Omental fat pad (tissue), 3 donors: ENCODE measurements at regions not wholly inside any gene's neighbourhood (a gene's known extent, or its start where the extent isn't known, plus 50 kb on each side); places are given as distances from the start of the nearest gene placed in this dataset.
"Not testable (repeated sequence)": the region's sequence is repeated elsewhere in the genome, so short reads cannot be mapped to it uniquely, and the experiment has no call there.

ENCODE experiments used
- ATAC-seq: fragments of 150-250 bp; one replicate; pipeline ENCODE4 v1.9.1; 2016; ENCODE audit warnings: mild to moderate bottlenecking, moderate library complexity; ENCODE audit not compliant: low FRiP score
- DNase-seq: peaks from one replicate; pipeline ENCODE4 v3.0.0-alpha.2; 2019; ENCODE audit warnings: low spot score
- CTCF ChIP-seq, 3 donors: fragments of 450-650 bp; IDR thresholded peaks; one replicate each; pipeline ENCODE4 v1.5.1; 2016 to 2017; ENCODE audit warnings: antibody characterized with exemption in 3 of 3, mild to moderate bottlenecking in 3 of 3, moderate library complexity in 2 of 3

GRCh38 chr16:59114790-59115189 lies 380.7 kb upstream of the GOT2 start:
- ATAC-seq, result no peak
- TF ChIP-seq CTCF (IDR thresholded peaks at IDR 0.05), result no peak
- DNase-seq, result no peak

- no peak for ATAC-seq
- no peak for TF ChIP-seq CTCF (IDR thresholded peaks at IDR 0.05)
- no peak for DNase-seq
These were observed 379.0 kb upstream of the GOT2 start for GRCh38 chr16:59113004-59113670.

- no peak for DNase-seq
- TF ChIP-seq CTCF (IDR thresholded peaks at IDR 0.05), result no peak
- ATAC-seq, result no peak
These were observed 377.2 kb upstream of the GOT2 start for GRCh38 chr16:59111280-59111679.

- ATAC-seq, result no peak
These were observed 374.3 kb upstream of the GOT2 start for GRCh38 chr16:59108374-59108773.

GRCh38 chr16:59096682-59097081 lies 362.6 kb upstream of the GOT2 start:
- DNase-seq, ATAC-seq: not testable (repeated sequence)

More at GRCh38 chr16:59108374-59108773, 374.3 kb upstream of the GOT2 start:
- no peak for DNase-seq
- no peak for TF ChIP-seq CTCF (IDR thresholded peaks at IDR 0.05)

GRCh38 chr16:59090541-59090940 lies 356.4 kb upstream of the GOT2 start:
- no peak for TF ChIP-seq CTCF (IDR thresholded peaks at IDR 0.05)

GRCh38 chr16:59088431-59088830 lies 354.3 kb upstream of the GOT2 start:
- ATAC-seq, result no peak
- DNase-seq, result no peak
- no peak for TF ChIP-seq CTCF (IDR thresholded peaks at IDR 0.05)

More at GRCh38 chr16:59090541-59090940, 356.4 kb upstream of the GOT2 start:
- DNase-seq (no peak), ATAC-seq (no peak)
